ENCODE measurements at regions not wholly inside any gene's neighbourhood (a gene's known extent, or its start where the extent isn't known, plus 50 kb on each side); places are given as distances from the start of the nearest gene placed in this dataset.

DNA sequence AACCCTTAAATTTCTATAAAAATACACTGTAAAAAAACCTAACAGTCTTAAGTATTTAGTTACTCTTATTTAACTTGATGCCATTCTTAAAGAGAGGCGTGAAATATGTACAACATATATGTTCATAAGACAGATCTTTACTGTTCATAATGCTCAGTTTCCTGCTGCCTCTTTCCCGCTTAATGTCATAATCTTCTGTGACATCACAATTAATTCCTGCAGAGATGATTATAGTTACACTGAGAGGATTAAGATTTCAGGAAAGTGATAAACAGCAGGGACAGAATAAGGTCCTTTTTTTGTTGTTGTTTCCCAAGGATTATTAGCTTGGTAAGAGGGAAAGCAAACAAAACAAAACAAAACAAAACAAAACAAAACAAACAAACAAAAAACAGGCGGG, 801.4 kb downstream of the FLRT2 start:
- TF ChIP-seq, protein P1, sequence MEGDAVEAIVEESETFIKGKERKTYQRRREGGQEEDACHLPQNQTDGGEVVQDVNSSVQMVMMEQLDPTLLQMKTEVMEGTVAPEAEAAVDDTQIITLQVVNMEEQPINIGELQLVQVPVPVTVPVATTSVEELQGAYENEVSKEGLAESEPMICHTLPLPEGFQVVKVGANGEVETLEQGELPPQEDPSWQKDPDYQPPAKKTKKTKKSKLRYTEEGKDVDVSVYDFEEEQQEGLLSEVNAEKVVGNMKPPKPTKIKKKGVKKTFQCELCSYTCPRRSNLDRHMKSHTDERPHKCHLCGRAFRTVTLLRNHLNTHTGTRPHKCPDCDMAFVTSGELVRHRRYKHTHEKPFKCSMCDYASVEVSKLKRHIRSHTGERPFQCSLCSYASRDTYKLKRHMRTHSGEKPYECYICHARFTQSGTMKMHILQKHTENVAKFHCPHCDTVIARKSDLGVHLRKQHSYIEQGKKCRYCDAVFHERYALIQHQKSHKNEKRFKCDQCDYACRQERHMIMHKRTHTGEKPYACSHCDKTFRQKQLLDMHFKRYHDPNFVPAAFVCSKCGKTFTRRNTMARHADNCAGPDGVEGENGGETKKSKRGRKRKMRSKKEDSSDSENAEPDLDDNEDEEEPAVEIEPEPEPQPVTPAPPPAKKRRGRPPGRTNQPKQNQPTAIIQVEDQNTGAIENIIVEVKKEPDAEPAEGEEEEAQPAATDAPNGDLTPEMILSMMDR (IDR thresholded peaks at IDR 0.05; ENCODE audit: low read depth, low read length) = no peak
- TF ChIP-seq, protein P2, sequence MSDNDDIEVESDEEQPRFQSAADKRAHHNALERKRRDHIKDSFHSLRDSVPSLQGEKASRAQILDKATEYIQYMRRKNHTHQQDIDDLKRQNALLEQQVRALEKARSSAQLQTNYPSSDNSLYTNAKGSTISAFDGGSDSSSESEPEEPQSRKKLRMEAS (IDR thresholded peaks at IDR 0.05; ENCODE audit: low read depth, low read length) = no peak
- no peak for TF ChIP-seq POLR2A (IDR thresholded peaks at IDR 0.05; ENCODE audit: extremely low read depth, insufficient read length)

Measured in NB4 (cell line).